ENCODE measurements at regions not wholly inside any gene's neighbourhood (a gene's known extent, or its start where the extent isn't known, plus 50 kb on each side); places are given as distances from the start of the nearest gene placed in this dataset.

GRCh38 chr14:81676395-81676794, 142.7 kb upstream of the SEL1L start:
- H3K4me3 ChIP-seq (ENCODE audit: low read length) = no peak overlapping the region
- DNase-seq (no peak), ATAC-seq (ENCODE audit: poor library complexity) (no peak)
- H3K27me3 ChIP-seq (ENCODE audit: control insufficient read depth in 1 of 2, insufficient read depth in 2 of 2, low read length in 2 of 2) = peaks cover 0 to 3% of the 10 kb centered on the region in 2 experiments
- no peaks in the 10 kb centered on the region for H3K4me1 Mint-ChIP-seq (ENCODE audit: low read depth)
- ChIA-PET CTCF (no interaction called here), POLR2A (no interaction called here)
- no peak overlapping the region for H3K27ac Mint-ChIP-seq
- H3K27ac ChIP-seq (ENCODE audit: low read depth in 1 of 2, low read length in 2 of 2) = no peak overlapping the region
- H3K36me3 Mint-ChIP-seq (ENCODE audit: low read depth) = no peaks in the 10 kb centered on the region
- H3K27me3 Mint-ChIP-seq = peaks cover 15% of the 10 kb centered on the region
- no peak overlapping the region for H3K4me3 Mint-ChIP-seq
- H3K4me1 ChIP-seq (ENCODE audit: insufficient read depth, low read length) = no peaks in the 10 kb centered on the region
- peaks cover 2% of the 10 kb centered on the region for H3K9me3 Mint-ChIP-seq
- peaks cover 0 to 8% of the 10 kb centered on the region in 2 experiments for H3K9me3 ChIP-seq (ENCODE audit: control insufficient read depth in 1 of 2, insufficient read depth in 1 of 2, low read length in 2 of 2)
- intact Hi-C loops (cut with DNase I, micrococcal nuclease) = no loop called here
- no peaks in the 10 kb centered on the region for H3K36me3 ChIP-seq (ENCODE audit: insufficient read depth, low read length)
- no peak for TF ChIP-seq CTCF (IDR thresholded peaks at IDR 0.05)

- H3K36me3 Mint-ChIP-seq (ENCODE audit: low read depth) = no peaks in the 10 kb centered on the region
- ATAC-seq (ENCODE audit: poor library complexity) (no peak), DNase-seq (no peak)
- Histone ChIP-seq H3K4me1 (ENCODE audit: insufficient read depth, low read length) (no peaks in the 10 kb centered on the region), H3K4me3 (ENCODE audit: low read length) (no peak overlapping the region), H3K9me3 (ENCODE audit: control insufficient read depth in 1 of 2, insufficient read depth in 1 of 2, low read length in 2 of 2) (peaks cover 0 to 8% of the 10 kb centered on the region in 2 experiments), H3K36me3 (ENCODE audit: insufficient read depth, low read length) (no peaks in the 10 kb centered on the region), H3K27me3 (ENCODE audit: control insufficient read depth in 1 of 2, insufficient read depth in 2 of 2, low read length in 2 of 2) (peaks cover 0 to 6% of the 10 kb centered on the region in 2 experiments), H3K27ac (ENCODE audit: low read depth in 1 of 2, low read length in 2 of 2) (no peak overlapping the region)
- intact Hi-C loops (cut with DNase I, micrococcal nuclease) = no loop called here
- H3K27me3 Mint-ChIP-seq = peaks cover 18% of the 10 kb centered on the region
- no peak overlapping the region for H3K4me3 Mint-ChIP-seq
- no peak for TF ChIP-seq CTCF (IDR thresholded peaks at IDR 0.05)
- ChIA-PET POLR2A (no interaction called here), CTCF (no interaction called here)
- no peaks in the 10 kb centered on the region for H3K4me1 Mint-ChIP-seq (ENCODE audit: low read depth)
- H3K27ac Mint-ChIP-seq = no peak overlapping the region
- H3K9me3 Mint-ChIP-seq = peaks cover 2% of the 10 kb centered on the region
Measured at GRCh38 chr14:81676879-81677278, 143.2 kb upstream of the SEL1L start.

GRCh38 chr14:81677736-81678135, 144.1 kb upstream of the SEL1L start:
- Mint-ChIP-seq H3K9me3 (peaks cover 2% of the 10 kb centered on the region), H3K27ac (no peak overlapping the region), H3K27me3 (peaks cover 21% of the 10 kb centered on the region), H3K4me3 (no peak overlapping the region), H3K4me1 (ENCODE audit: low read depth) (no peaks in the 10 kb centered on the region), H3K36me3 (ENCODE audit: low read depth) (no peaks in the 10 kb centered on the region)
- Histone ChIP-seq H3K36me3 (ENCODE audit: insufficient read depth, low read length) (no peaks in the 10 kb centered on the region), H3K9me3 (ENCODE audit: control insufficient read depth in 1 of 2, insufficient read depth in 1 of 2, low read length in 2 of 2) (peaks cover 0 to 8% of the 10 kb centered on the region in 2 experiments), H3K27me3 (ENCODE audit: control insufficient read depth in 1 of 2, insufficient read depth in 2 of 2, low read length in 2 of 2) (peaks cover 0 to 6% of the 10 kb centered on the region in 2 experiments), H3K4me3 (ENCODE audit: low read length) (no peak overlapping the region), H3K4me1 (ENCODE audit: insufficient read depth, low read length) (no peaks in the 10 kb centered on the region), H3K27ac (ENCODE audit: low read depth in 1 of 2, low read length in 2 of 2) (no peak overlapping the region)
- CTCF ChIA-PET = no interaction called here
- intact Hi-C loops (cut with DNase I, micrococcal nuclease) = no loop called here
- ATAC-seq (ENCODE audit: poor library complexity) (no peak), DNase-seq (no peak)
- POLR2A ChIA-PET = no interaction called here
- no peak for TF ChIP-seq CTCF (IDR thresholded peaks at IDR 0.05)

Measured in CD4-positive, alpha-beta T cell (primary cell).